GM21360 (cell line): ENCODE measurements at regions not wholly inside any gene's neighbourhood (a gene's known extent, or its start where the extent isn't known, plus 50 kb on each side); places are given as distances from the start of the nearest gene placed in this dataset.
A peak's percentile ranks its signal among the peaks of the same experiment; 100 is the strongest.

Experiments used
- ATAC-seq: cut with Tn5 transposase; IDR thresholded peaks from one replicate; pipeline ENCODE4 v1.9.1; 2021; ENCODE audit warnings: mild to moderate bottlenecking, moderate library complexity; ENCODE audit not compliant: unreplicated experiment

GRCh38 chr4:89556601-89557305 lies 249.2 kb upstream of the GPRIN3 start:
- no peak for ATAC-seq

- ATAC-seq: no peak
These were observed 243.6 kb upstream of the GPRIN3 start for GRCh38 chr4:89551191-89551590.

GRCh38 chr4:89549907-89550306 lies 242.3 kb upstream of the GPRIN3 start:
- no peak for ATAC-seq

GRCh38 chr4:89545315-89545714 lies 237.7 kb upstream of the GPRIN3 start:
- no peak for ATAC-seq

- no peak for ATAC-seq
These were observed 234.4 kb upstream of the GPRIN3 start for GRCh38 chr4:89541998-89542397.

GRCh38 chr4:89539797-89540711 lies 232.5 kb upstream of the GPRIN3 start:
- ATAC-seq: no peak

- ATAC-seq: no peak
These were observed 231.8 kb upstream of the GPRIN3 start for GRCh38 chr4:89539374-89539773.

- no peak for ATAC-seq
These were observed 231.3 kb upstream of the GPRIN3 start for GRCh38 chr4:89538886-89539285.

GRCh38 chr4:89538171-89538570 lies 230.6 kb upstream of the GPRIN3 start:
- no peak for ATAC-seq

GRCh38 chr4:89537281-89537680 lies 229.7 kb upstream of the GPRIN3 start:
- no peak for ATAC-seq

- no peak for ATAC-seq
These were observed 227.7 kb upstream of the GPRIN3 start for GRCh38 chr4:89535251-89535650.

GRCh38 chr4:89534356-89534755 lies 226.8 kb upstream of the GPRIN3 start:
- no peak for ATAC-seq

GRCh38 chr4:89531932-89532640 lies 224.5 kb upstream of the GPRIN3 start:
- no peak for ATAC-seq

GRCh38 chr4:89528526-89529133 lies 221.0 kb upstream of the GPRIN3 start:
- no peak for ATAC-seq

- ATAC-seq: no peak
These were observed 214.2 kb upstream of the GPRIN3 start for GRCh38 chr4:89521826-89522225.

- no peak for ATAC-seq
These were observed 212.2 kb upstream of the GPRIN3 start for GRCh38 chr4:89519771-89520320.

- no peak for ATAC-seq
These were observed 210.7 kb upstream of the GPRIN3 start for GRCh38 chr4:89518259-89518658.

- no peak for ATAC-seq
These were observed 207.2 kb upstream of the GPRIN3 start for GRCh38 chr4:89514811-89515210.

- no peak for ATAC-seq
These were observed 204.2 kb upstream of the GPRIN3 start for GRCh38 chr4:89511776-89512175.

- ATAC-seq: peak; percentile 99
These were observed 202.2 kb upstream of the GPRIN3 start for GRCh38 chr4:89509708-89510281.
